Fibroblast of upper back skin (primary cell): ENCODE measurements at regions not wholly inside any gene's neighbourhood (a gene's known extent, or its start where the extent isn't known, plus 50 kb on each side); places are given as distances from the start of the nearest gene placed in this dataset.
A peak's percentile ranks its signal among the peaks of the same experiment; 100 is the strongest.

Source experiments
- DNase-seq: peaks from one replicate; pipeline ENCODE4 v3.0.0-alpha.2; 2013

DNA sequence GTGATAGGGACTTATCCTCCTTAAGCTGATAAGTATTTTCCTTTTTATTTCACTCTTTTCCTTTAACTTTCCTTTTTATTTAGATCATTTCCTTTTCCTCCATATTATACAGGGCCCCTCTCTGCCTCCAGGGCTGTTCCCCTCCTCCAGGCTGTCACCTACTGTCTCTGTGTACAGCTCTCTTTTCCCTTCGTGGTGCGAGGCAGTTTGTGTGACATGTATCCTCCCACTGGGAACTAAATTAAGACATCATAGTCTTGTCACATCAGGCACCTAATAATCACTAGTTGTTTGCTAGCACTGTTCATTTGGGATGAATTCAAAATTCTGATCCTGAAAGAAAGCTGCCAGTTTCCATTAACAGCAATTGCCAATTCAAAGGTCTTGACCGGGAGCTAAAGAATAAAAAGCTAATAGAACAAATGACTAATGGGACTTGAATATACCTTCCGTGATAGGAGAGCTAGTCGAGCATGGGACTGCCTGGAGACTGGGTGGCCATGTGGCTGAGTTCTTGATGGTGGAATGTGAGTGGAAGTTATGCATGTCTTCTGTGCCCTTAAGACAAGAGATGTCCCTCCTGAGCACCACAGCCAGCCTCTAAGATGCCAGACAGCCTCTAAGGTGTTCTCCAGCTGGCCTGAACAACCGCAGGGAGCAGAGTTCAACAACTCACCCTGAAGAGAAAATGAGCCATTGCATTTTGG lies 77.7 kb upstream of the LRRC55 start:
- no peak for DNase-seq

- no peak for DNase-seq
These were observed 72.4 kb upstream of the LRRC55 start for GRCh38 chr11:57109331-57109730.

- DNase-seq: no peak
These were observed 70.1 kb upstream of the LRRC55 start for GRCh38 chr11:57111619-57112018.

- peak; percentile 62 for DNase-seq
These were observed 65.1 kb upstream of the LRRC55 start for GRCh38 chr11:57116654-57117053.

GRCh38 chr11:57120192-57120965 lies 61.4 kb upstream of the LRRC55 start:
- no peak for DNase-seq

- DNase-seq: no peak
These were observed 59.8 kb upstream of the LRRC55 start for GRCh38 chr11:57121996-57122395.

DNA sequence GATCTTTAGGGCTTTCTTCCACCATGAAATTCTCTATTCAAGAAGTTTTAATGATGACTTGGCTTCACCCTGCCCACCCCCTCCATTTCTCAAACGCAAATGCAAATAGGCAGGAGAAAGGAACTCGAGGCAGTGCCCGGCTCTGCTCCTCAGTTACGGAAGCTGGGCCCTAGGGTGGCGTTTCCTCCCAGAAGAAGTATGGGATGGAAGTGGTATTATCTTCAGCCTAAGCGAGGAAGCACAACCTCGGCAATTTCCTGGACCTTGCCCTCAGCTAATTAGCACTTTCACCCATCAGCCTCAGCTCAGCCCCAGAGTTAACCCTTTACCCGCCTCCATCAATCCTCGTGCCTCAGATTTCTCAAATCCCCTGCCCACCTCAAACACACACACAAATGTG lies 58.2 kb upstream of the LRRC55 start:
- no peak for DNase-seq

DNA sequence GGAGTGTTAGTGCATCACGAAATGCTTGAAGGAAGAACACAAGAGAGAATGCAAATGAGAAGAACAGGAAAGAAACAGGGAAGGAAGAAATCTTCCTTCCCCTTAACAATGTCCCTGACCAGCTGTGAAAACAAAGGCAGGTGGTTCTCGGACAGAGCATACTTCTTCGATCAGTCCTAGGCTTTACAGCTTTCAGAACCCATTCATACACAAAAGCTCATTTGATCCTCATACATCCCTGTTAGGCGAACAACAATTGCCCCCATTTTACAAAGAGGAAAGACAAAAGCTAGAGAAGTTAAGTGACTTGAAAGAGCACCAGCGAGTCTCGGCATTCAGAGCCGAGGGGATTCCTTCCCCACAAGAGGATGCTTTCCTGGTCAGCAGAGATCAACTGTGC lies 57.2 kb upstream of the LRRC55 start:
- DNase-seq: no peak

DNA sequence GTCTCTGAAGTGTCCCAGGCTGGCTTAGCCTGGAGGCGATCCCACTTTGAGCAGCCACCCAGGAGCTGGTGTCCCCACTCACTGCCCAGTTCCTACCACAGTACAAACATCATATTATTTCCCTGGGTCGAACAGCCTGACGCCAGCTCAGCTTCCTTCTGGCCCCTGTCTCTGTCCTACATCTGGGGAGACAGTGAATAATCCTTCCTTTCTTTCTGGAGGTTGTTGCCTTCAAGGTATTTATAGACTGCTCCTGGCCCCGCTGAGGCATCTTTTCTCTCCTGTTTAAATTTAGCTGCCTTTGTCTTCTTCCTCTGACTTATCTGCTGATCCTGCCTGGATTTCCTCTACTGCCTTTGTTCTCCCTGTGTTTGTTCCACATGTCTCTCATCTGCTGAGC lies 56.8 kb upstream of the LRRC55 start:
- no peak for DNase-seq

GRCh38 chr11:57126766-57127400 lies 54.9 kb upstream of the LRRC55 start:
- no peak for DNase-seq

- DNase-seq: peak; percentile 18
These were observed 50.5 kb upstream of the LRRC55 start for GRCh38 chr11:57131080-57131790.
